Stimulated activated CD4-positive, alpha-beta T cell treated with anti-CD3 and anti-CD28 coated beads, Interleukin-12 subunit alpha, Interleukin-12 subunit beta, amount 100 ng/mL, for 48 hours (primary cell): ENCODE measurements at regions not wholly inside any gene's neighbourhood (a gene's known extent, or its start where the extent isn't known, plus 50 kb on each side); places are given as distances from the start of the nearest gene placed in this dataset.

Experiments used
- DNase-seq, 3 donors: peaks; one replicate each; pipeline ENCODE4 v3.0.0-alpha.2; 2020; ENCODE audit warnings: low read depth in 2 of 3, low spot score in 1 of 3

DNA sequence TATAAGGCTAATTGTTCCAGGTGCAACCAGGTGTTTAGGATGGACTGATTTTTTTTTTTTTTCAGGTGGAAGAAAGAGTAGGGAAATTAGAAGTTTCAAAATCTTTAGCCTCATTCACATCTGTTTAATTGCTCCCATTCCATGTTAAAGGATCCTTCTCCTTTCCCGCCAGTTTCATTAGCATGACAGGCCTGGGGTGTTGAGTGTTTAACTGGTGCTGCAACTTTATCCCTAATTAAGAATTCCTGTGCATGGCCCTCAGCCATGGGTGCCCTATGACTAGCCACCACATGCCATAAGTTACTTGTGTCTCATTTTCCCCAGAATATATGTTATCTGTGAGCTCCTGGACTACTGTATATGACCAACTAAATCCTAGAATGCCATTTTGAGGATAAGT, 501.4 kb downstream of the NSUN3 start:
- DNase-seq, result no peak

GRCh38 chr3:94568041-94568440, 505.2 kb downstream of the NSUN3 start:
- no peak for DNase-seq

DNA sequence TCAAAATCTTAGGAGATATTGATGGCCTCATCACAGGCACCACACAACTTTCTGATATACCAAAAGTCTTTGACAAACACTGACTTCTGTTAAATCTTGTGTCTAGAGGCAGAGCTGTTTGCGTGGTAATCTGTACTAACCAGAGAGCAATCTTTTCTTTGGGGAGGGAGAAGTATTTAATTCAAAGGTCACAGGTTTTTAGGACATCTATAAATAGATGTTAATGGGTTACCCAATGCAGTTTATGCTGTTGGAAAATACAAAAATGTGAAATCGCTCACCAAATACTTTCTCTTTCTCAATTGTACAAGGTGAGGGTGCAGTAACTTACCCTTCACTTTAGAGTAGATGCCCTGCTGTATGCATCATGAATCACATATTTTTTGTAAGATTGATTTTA, 510.5 kb downstream of the NSUN3 start:
- no peak for DNase-seq

DNA sequence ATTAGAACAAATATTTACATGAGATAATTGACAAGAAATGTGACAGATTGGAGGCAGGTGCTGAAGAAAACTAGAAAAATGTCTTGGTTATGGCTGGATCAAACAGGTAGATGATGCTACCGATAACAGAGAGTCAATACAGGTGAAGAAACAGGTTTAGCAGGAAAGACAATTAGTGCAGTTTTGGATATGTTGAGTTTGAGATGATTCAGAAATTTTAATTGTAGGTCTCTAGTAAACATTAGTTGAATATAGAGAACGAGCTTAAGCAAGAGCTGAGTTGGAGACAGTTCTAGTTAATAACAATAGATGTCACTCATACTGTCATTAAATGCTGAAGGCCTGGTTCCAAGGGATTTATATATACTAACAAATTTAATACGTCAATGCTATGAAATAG, 524.4 kb downstream of the NSUN3 start:
- no peak for DNase-seq

DNA sequence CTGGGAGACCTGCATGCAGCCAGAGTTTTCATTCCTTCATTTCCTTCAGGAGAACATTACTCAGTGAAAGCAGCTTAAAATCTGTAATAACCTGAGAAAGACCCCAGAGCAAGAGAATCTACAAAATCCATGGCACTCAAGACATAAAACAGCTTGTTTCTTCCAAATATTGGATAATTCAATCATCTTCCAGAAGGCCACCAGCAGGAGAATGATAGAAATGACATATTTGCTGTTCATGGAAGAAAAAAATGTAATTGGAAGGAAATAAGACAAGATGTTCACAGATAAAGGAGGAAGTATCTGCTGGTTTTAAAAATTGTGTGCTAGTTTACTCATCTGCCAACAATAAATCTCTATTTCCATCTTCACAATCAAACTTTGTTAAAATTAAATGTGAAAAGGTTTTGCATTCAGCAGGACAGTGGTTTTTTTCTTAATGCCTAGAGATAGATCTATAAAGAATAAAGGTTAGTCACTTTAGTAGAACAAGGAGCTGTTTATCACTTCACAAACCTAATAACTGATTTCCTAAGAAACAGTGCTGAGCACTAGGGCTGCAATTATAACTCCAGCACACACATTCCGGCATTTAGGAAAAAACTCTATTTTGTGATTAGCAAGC, 530.8 kb downstream of the NSUN3 start:
- no peak for DNase-seq

GRCh38 chr3:94596141-94596540, 533.3 kb downstream of the NSUN3 start:
- DNase-seq, result no peak

- DNase-seq, result no peak
Measured at GRCh38 chr3:94596887-94597566, 534.2 kb downstream of the NSUN3 start.

DNA sequence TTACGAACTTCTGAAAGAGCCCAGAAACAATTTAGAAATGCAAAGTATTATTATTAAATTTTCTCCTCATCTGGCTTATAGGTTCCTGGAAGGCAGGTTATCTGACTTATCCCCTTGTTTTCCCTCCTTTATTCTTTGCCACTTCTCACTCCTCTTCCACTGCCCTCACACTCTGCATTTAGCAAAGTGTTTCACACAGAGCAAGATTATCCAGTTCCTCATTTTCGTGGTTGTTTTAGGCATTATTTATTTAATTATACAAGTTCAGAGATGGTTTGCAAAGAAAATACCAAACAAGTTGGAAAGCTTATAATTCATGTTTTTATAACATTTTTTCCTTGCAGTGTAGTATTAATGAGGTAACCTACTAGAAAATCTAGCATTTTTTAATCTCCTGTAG, 544.9 kb downstream of the NSUN3 start:
- no peak for DNase-seq

- no peak for DNase-seq
Measured at GRCh38 chr3:94609908-94610307, 547.0 kb downstream of the NSUN3 start.

- no peak for DNase-seq
Measured at GRCh38 chr3:94611596-94611995, 548.7 kb downstream of the NSUN3 start.

DNA sequence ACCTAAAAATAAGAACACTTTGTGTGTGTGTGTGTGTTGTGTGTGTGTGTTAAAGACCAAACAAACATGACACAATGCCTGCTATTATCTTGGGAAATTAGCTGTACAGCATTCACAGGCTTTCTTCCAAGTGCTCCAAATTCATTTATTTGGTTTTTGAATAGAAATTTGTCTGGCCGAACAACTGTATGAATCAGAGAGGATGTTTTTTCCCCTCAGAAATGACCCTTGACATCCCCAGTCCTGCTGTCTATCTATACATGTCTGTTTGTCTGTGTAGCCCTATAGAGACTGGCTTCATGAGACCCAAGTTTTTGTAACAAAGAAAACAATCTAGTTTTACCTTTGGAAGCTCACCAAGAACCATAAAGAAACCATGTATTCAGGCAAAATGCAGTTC, 549.8 kb downstream of the NSUN3 start:
- DNase-seq, result no peak

DNA sequence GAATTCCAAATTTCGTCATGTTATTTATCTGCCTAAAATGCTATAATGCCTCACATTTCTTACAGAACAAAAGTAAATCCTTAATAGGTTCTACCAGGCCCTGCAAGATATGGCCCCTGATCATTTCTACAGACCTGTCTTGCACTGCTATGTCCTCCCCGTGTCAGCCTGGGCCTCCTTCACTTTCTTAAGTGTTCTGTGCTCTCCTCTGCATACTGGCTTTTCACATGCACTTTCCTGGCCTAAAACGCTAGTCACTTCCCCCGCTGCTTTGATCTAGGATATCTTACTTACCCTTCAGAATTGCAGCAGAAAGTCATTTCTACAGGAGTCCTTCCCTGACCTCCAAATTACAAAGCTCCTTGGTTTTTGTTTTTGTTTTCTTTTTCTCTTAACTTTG, 551.3 kb downstream of the NSUN3 start:
- no peak for DNase-seq

GRCh38 chr3:94615275-94616065, 552.6 kb downstream of the NSUN3 start:
- DNase-seq, result no peak

- no peak for DNase-seq
Measured at GRCh38 chr3:94616833-94617232, 554.0 kb downstream of the NSUN3 start.

DNA sequence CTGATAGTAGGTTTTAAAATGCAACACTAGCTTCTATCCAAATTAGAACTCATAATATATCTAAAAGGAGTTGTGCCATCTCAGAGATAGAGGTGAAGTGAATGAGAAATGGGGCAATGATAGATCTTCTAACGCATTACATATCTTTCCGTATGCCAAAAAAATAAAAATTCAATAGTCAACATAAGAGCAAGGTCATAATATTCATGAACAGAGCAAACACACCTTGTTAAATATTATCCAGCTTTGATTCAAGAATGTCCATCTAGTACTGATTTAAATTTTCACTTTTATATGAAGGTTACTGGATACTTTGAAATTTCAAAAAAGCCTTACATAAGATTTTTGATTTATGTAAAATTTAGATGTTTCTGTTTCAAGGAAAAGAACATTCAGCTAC, 554.5 kb downstream of the NSUN3 start:
- DNase-seq, result no peak

- no peak for DNase-seq
Measured at GRCh38 chr3:94619643-94620042, 556.8 kb downstream of the NSUN3 start.

- DNase-seq, result no peak
Measured at GRCh38 chr3:94626573-94626972, 563.7 kb downstream of the NSUN3 start.

DNA sequence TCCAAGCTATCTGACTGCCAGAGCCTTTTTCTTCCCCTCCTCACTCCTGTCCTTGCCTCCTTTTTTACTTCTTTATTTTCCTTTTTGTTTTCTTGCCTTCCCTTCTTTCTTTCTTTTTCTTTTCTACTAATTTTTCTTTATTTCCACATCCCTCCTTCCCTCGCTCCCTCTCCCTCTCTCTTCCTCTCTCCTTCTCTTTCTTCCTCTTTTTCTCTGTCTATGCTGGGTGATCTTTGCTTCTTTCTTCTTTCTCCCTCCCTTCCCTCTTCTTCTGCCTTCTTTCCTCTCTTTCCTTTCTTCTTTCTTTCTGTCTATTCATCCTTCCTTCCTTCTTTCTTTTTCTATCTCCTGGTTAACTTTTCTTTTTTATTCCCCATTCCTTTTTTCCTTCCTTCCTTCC, 564.8 kb downstream of the NSUN3 start:
- no peak for DNase-seq

DNA sequence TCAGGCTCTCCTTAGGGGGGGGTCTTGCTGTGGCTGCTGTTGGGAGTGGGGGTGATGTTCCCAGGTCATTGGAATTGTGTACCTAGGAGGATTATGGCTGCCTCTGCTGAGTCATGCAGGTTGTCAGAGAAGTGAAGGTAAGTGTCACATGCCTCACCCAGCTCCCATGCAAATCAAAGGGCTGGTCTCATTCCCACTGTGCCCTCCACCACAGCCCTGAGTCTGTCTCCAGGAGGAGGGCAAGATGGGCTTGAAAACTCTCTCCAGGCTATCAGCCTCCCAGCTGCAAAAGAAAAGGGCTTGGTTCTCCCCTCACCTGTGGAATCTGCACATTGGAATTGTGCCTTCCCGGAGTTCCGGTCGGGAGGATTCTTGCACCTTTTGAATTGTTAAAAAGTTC, 580.5 kb downstream of the NSUN3 start:
- DNase-seq, result no peak

GRCh38 chr3:94645790-94646189, 582.9 kb downstream of the NSUN3 start:
- DNase-seq, result no peak

GRCh38 chr3:94647131-94647530, 584.3 kb downstream of the NSUN3 start:
- no peak for DNase-seq
